HCT116 (cell line): ENCODE measurements at regions not wholly inside any gene's neighbourhood (a gene's known extent, or its start where the extent isn't known, plus 50 kb on each side); places are given as distances from the start of the nearest gene placed in this dataset.

ENCODE experiments used
- ATAC-seq: fragments of 200-7000 bp; cut with Tn5 transposase; 2 replicates; pipeline ENCODE4 v1.9.1; 2020; ENCODE audit warnings: mild to moderate bottlenecking, moderate library complexity
- BruUV-seq: library from RNA; stranded (reverse); fragments of 400-500 nt; replicated peaks from 2 replicates; lab custom pipeline; 2021; lab: Mats Ljungman, UMichigan
- CTCF ChIA-PET: fragments of 300-600 bp; sonication (Branson Sonifier 250); formaldehyde crosslinking; loops from one replicate; lab custom pipeline; 2021; ENCODE audit warnings: antibody characterized with exemption; lab: Charles Lee
- POLR2A ChIA-PET: fragments of 300-600, 350-600 bp; sonication (Branson Sonifier 250); formaldehyde crosslinking; loops from one replicate; lab custom pipeline; 2021; ENCODE audit warnings: antibody characterized with exemption; lab: Charles Lee
- RAD21 ChIA-PET, 2 experiments: fragments of 300-600 bp; sonication (Branson Sonifier 250); formaldehyde crosslinking; loops; one replicate each; lab custom pipeline; 2023; ENCODE audit warnings: low total read pairs in 2 of 2; ENCODE audit not compliant: uncharacterized antibody in 2 of 2, unreplicated experiment in 2 of 2, low non-redundant PET in 1 of 2; lab: Charles Lee
- DNase-seq: peaks from one replicate; pipeline ENCODE4 v3.0.0-alpha.2; 2010; ENCODE audit warnings: low read depth, low spot score
- H2AFZ ChIP-seq: fragments of 200-600 bp; shearing (Covaris generic), sonication (generic); 2 replicates; pipeline ENCODE4 v1.6.1; 2017; ENCODE audit warnings: low read depth, mixed run types, mixed read lengths, antibody characterized with exemption, low read length; ENCODE audit not compliant: poor library complexity, severe bottlenecking
- H3K27ac ChIP-seq: 2 replicates; pipeline ENCODE4 v1.5.1; 2012; ENCODE audit warnings: low read depth, low read length
- H3K27me3 ChIP-seq: fragments of 200-600 bp; sonication (generic); 2 replicates; pipeline ENCODE4 v1.6.1; 2016; ENCODE audit warnings: mixed run types, low read length, mixed read lengths; ENCODE audit not compliant: insufficient read depth
- H3K36me3 ChIP-seq, 2 experiments: fragments of 200-500 bp in 1 of 2; fragments of 200-600 bp in 1 of 2; sonication (Bioruptor generic) in 1 of 2; sonication (generic) in 1 of 2; 2 replicates each; pipeline versions ENCODE4 v1.5.1 to v1.6.1; 2014 to 2016; ENCODE audit warnings: low read length in 2 of 2, inconsistent platforms in 1 of 2, mixed read lengths in 1 of 2, mixed run types in 1 of 2; ENCODE audit not compliant: insufficient read depth in 2 of 2, control insufficient read depth in 1 of 2
- H3K4me1 ChIP-seq, 2 experiments: fragments of 200-600 bp in 1 of 2; sonication (generic) in 1 of 2; 2 replicates each; pipeline versions ENCODE4 v1.5.1 to v1.6.1; 2012 to 2017; ENCODE audit warnings: low read length in 2 of 2, inconsistent platforms in 1 of 2, mild to moderate bottlenecking in 1 of 2, mixed read lengths in 1 of 2, mixed run types in 1 of 2, moderate library complexity in 1 of 2; ENCODE audit not compliant: insufficient read depth in 2 of 2, control insufficient read depth in 1 of 2
- H3K4me2 ChIP-seq: fragments of 200-600 bp; sonication (generic); 2 replicates; pipeline ENCODE4 v1.6.1; 2017; ENCODE audit warnings: mixed run types, low read length, mixed read lengths
- H3K4me3 ChIP-seq, 2 experiments: fragments of 200-600 bp in 1 of 2; sonication (generic) in 1 of 2; replicated peaks in 1 of 2; 2 replicates each; pipeline ENCODE4 v1.5.1; 2011 to 2016; ENCODE audit warnings: low read length in 2 of 2, control low read depth in 1 of 2, low read depth in 1 of 2, mild to moderate bottlenecking in 1 of 2, mixed read lengths in 1 of 2, mixed run types in 1 of 2
- H3K79me2 ChIP-seq: fragments of 200-600 bp; sonication (generic); 2 replicates; pipeline ENCODE4 v1.6.1; 2017; ENCODE audit warnings: mild to moderate bottlenecking, mixed run types, low read length, moderate library complexity, mixed read lengths; ENCODE audit not compliant: insufficient read depth
- H3K9ac ChIP-seq: fragments of 200-600 bp; sonication (generic); 2 replicates; pipeline ENCODE4 v1.6.1; 2016; ENCODE audit warnings: low read length, mixed read lengths
- H3K9me2 ChIP-seq: fragments of 200-600 bp; sonication (generic), shearing (Covaris generic); 2 replicates; pipeline ENCODE4 v1.6.1; 2017; ENCODE audit warnings: mixed run types, mild to moderate bottlenecking, moderate library complexity; ENCODE audit not compliant: insufficient read depth
- H3K9me3 ChIP-seq, 2 experiments: fragments of 200-500 bp in 1 of 2; fragments of 200-600 bp in 1 of 2; sonication (Bioruptor generic) in 1 of 2; sonication (generic) in 1 of 2; 2 replicates each; pipeline ENCODE4 v1.6.1; 2014 to 2017; ENCODE audit warnings: low read length in 2 of 2, mixed read lengths in 2 of 2, inconsistent platforms in 1 of 2, low read depth in 1 of 2, mild to moderate bottlenecking in 1 of 2, mixed run types in 1 of 2, moderate library complexity in 1 of 2; ENCODE audit not compliant: control insufficient read depth in 1 of 2, insufficient read depth in 1 of 2
- H4K20me1 ChIP-seq: fragments of 200-600 bp; sonication (generic), shearing (Covaris generic); 2 replicates; pipeline ENCODE4 v1.6.1; 2017; ENCODE audit warnings: mixed run types, mild to moderate bottlenecking, moderate library complexity; ENCODE audit not compliant: insufficient read depth
- CEBPB ChIP-seq: IDR thresholded peaks from 2 replicates; pipeline ENCODE4 v1.6.1; 2012; ENCODE audit warnings: low read depth
- EGR1 ChIP-seq: IDR thresholded peaks from 2 replicates; pipeline ENCODE4 v1.6.1; 2012; ENCODE audit warnings: low read depth
- FOSL1 ChIP-seq: IDR thresholded peaks from 2 replicates; pipeline ENCODE4 v1.6.1; 2012; ENCODE audit warnings: low read depth
- MAX ChIP-seq: IDR thresholded peaks from 2 replicates; pipeline ENCODE4 v1.6.1; 2012
- POLR2AphosphoS5 ChIP-seq: IDR thresholded peaks from 2 replicates; pipeline ENCODE4 v1.6.1; 2011; ENCODE audit warnings: mild to moderate bottlenecking, low read depth, low read length, moderate library complexity
- RAD21 ChIP-seq: IDR thresholded peaks from 2 replicates; pipeline ENCODE4 v1.6.1; 2012; ENCODE audit warnings: low read depth, mild to moderate bottlenecking
- SIN3A ChIP-seq: IDR thresholded peaks from 2 replicates; pipeline ENCODE4 v1.6.1; 2012; ENCODE audit warnings: low read depth
- TCF7L2 ChIP-seq: IDR thresholded peaks from 2 replicates; pipeline ENCODE4 v1.7.0; 2011; ENCODE audit warnings: borderline replicate concordance, inconsistent platforms; ENCODE audit not compliant: insufficient read depth, insufficient read length; ENCODE audit errors: extremely low read depth
- ZBTB33 ChIP-seq: IDR thresholded peaks from 2 replicates; pipeline ENCODE4 v1.6.1; 2011; ENCODE audit warnings: mild to moderate bottlenecking, low read length, moderate library complexity; ENCODE audit not compliant: insufficient replicate concordance; ENCODE audit errors: extremely low read depth
- intact Hi-C: fragments of 100-400 bp; cut with micrococcal nuclease; formaldehyde crosslinking; loops from 2 replicates; pipeline ENCODE4 v1.10.0; 2022
- TF ChIP-seq, protein P1 (sequence below), 3 experiments: fragments of 200-600 bp in 1 of 3; sonication (generic) in 1 of 3; IDR thresholded peaks in 2 of 3; conservative IDR thresholded peaks in 1 of 3; 2 replicates each; pipeline ENCODE4 v1.5.1; 2012 to 2017; ENCODE audit warnings: low read depth in 2 of 3, low read length in 2 of 3, antibody characterized with exemption in 1 of 3, borderline replicate concordance in 1 of 3, control low read depth in 1 of 3, mild to moderate bottlenecking in 1 of 3, mixed read lengths in 1 of 3, mixed run types in 1 of 3, moderate library complexity in 1 of 3; ENCODE audit not compliant: insufficient read depth in 1 of 3

DNA sequence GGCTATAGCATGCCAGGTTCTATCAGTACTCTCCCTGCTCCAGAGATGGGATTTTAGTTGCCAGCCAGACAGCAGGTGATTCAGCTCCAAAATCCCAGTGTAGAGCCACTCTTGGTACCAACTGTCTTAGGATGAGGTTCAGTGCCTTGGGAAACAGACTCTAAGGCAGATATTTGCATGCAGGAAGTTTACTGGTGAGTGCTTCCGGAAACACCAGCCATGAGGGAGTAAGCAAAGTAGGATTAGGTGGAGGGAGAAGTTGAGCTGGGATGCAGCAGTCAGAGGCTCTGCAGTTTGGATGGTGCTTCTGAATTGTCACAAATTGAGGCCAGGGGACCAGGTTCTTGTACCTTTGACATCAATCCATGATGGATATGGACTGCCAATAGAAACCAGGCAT is 207.5 kb upstream of the JUN start:
- H4K20me1 ChIP-seq = no peaks in the 10 kb centered on the region
- DNase-seq = no peak
- no peak overlapping the region for H3K9ac ChIP-seq
- H3K4me3 ChIP-seq = no peak overlapping the region
- no peaks in the 10 kb centered on the region for H3K9me3 ChIP-seq
- H2AFZ ChIP-seq = no peak overlapping the region
- no peak overlapping the region for H3K27ac ChIP-seq
- no TSS peak for BruUV-seq
- ATAC-seq = no peak
- RAD21 ChIA-PET = no interaction called here
- CTCF ChIA-PET = no interaction called here
- H3K36me3 ChIP-seq = no peaks in the 10 kb centered on the region
- no peak overlapping the region for H3K4me2 ChIP-seq
- intact Hi-C loops = no loop called here
- no peaks in the 10 kb centered on the region for H3K27me3 ChIP-seq
- POLR2A ChIA-PET = no interaction called here
- no peaks in the 10 kb centered on the region for H3K79me2 ChIP-seq
- TF ChIP-seq FOSL1 (no peak), CEBPB (no peak), TCF7L2 (no peak), EGR1 (no peak), SIN3A (no peak)
- no peaks in the 10 kb centered on the region for H3K9me2 ChIP-seq
- H3K4me1 ChIP-seq = no peaks in the 10 kb centered on the region

DNA sequence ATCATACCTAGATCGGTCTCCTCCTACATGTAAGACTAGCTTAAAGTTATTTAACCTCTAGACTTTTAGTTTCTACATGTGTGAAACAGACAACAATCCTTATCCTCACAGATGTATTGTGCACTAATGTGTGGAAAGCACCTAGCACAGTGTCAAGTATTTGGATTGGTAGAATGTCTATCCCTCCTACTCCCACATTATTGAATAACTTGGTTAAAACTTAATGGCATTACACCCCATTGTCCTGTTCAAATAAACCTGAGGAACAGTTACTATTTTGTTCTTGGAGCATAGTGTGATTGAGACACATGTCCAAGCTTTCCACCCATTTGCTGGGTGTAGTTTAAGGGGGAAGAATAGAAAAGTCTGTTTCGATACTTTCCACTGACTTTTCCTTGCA is 208.8 kb upstream of the JUN start:
- ATAC-seq (no peak), DNase-seq (no peak)
- Histone ChIP-seq H3K9me2 (no peaks in the 10 kb centered on the region), H3K27me3 (no peaks in the 10 kb centered on the region), H3K9me3 (no peaks in the 10 kb centered on the region), H3K36me3 (no peaks in the 10 kb centered on the region), H3K4me3 (no peak overlapping the region), H3K4me2 (no peak overlapping the region), H4K20me1 (no peaks in the 10 kb centered on the region), H3K79me2 (no peaks in the 10 kb centered on the region), H3K4me1 (no peaks in the 10 kb centered on the region), H3K27ac (no peak overlapping the region), H3K9ac (no peak overlapping the region), H2AFZ (no peak overlapping the region)
- no TSS peak for BruUV-seq
- POLR2A ChIA-PET = no interaction called here
- intact Hi-C loops = no loop called here
- CTCF ChIA-PET = no interaction called here
- RAD21 ChIA-PET = no interaction called here
- no peak for TF ChIP-seq SIN3A
- TF ChIP-seq ZBTB33 = no peak
- no peak for TF ChIP-seq FOSL1
- TF ChIP-seq RAD21 = no peak
- TF ChIP-seq POLR2AphosphoS5 = no peak
- TF ChIP-seq, protein P1, sequence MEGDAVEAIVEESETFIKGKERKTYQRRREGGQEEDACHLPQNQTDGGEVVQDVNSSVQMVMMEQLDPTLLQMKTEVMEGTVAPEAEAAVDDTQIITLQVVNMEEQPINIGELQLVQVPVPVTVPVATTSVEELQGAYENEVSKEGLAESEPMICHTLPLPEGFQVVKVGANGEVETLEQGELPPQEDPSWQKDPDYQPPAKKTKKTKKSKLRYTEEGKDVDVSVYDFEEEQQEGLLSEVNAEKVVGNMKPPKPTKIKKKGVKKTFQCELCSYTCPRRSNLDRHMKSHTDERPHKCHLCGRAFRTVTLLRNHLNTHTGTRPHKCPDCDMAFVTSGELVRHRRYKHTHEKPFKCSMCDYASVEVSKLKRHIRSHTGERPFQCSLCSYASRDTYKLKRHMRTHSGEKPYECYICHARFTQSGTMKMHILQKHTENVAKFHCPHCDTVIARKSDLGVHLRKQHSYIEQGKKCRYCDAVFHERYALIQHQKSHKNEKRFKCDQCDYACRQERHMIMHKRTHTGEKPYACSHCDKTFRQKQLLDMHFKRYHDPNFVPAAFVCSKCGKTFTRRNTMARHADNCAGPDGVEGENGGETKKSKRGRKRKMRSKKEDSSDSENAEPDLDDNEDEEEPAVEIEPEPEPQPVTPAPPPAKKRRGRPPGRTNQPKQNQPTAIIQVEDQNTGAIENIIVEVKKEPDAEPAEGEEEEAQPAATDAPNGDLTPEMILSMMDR (IDR thresholded peaks at IDR 0.05 in 2 of 3, conservative IDR thresholded peaks at IDR 0.05 in 1 of 3; ENCODE audit: borderline replicate concordance in 1 of 3, insufficient read depth in 1 of 3, low read depth in 2 of 3, low read length in 2 of 3) = no peak
- TF ChIP-seq MAX = no peak
- TF ChIP-seq EGR1 = no peak
- TF ChIP-seq, all 23 proteins: peak for 0
